Mucosa of descending colon (tissue), 3 donors: ENCODE measurements at regions not wholly inside any gene's neighbourhood (a gene's known extent, or its start where the extent isn't known, plus 50 kb on each side); places are given as distances from the start of the nearest gene placed in this dataset.

Experiments
- ATAC-seq: fragments of 200-7000 bp; cut with Tn5 transposase; one replicate; pipeline ENCODE4 v1.9.1; 2020; ENCODE audit warnings: mild to moderate bottlenecking, moderate library complexity
- DNase-seq, 3 donors: peaks; one replicate each; pipeline ENCODE4 v3.0.0-alpha.2; 2020
- H3K36me3 ChIP-seq: fragments of 200-600 bp; one replicate; pipeline ENCODE4 v1.8.0; 2021; ENCODE audit warnings: low read depth, mild to moderate bottlenecking
- H3K4me1 ChIP-seq: fragments of 200-600 bp; one replicate; pipeline ENCODE4 v1.8.0; 2021; ENCODE audit warnings: low read depth, mild to moderate bottlenecking
- H3K4me3 ChIP-seq: fragments of 200-600 bp; one replicate; pipeline ENCODE4 v1.8.0; 2021; ENCODE audit warnings: mild to moderate bottlenecking
- H3K9me3 ChIP-seq: fragments of 200-600 bp; one replicate; pipeline ENCODE4 v1.8.0; 2021; ENCODE audit warnings: mild to moderate bottlenecking
- intact Hi-C, 2 donors: fragments of 100-400 bp; cut with DNase I in 1 of 2; cut with micrococcal nuclease in 1 of 2; formaldehyde crosslinking; loops; one replicate each; pipeline versions ENCODE4 v1.11.0 to v1.11.1; 2022; cut with DNase I, micrococcal nuclease
- TF ChIP-seq, protein P1 (sequence below): fragments of 200-600 bp; IDR thresholded peaks from one replicate; pipeline ENCODE4 v1.8.0; 2022; ENCODE audit warnings: antibody characterized with exemption, mild to moderate bottlenecking
- donor health status: DM: no; HTN: no; CAD: no; lungs with moderate emphysema.
- donor health status: DM: no; HTN: no; CAD: no.
- donor health status: DM: no; HTN: yes; CAD: no.

DNA sequence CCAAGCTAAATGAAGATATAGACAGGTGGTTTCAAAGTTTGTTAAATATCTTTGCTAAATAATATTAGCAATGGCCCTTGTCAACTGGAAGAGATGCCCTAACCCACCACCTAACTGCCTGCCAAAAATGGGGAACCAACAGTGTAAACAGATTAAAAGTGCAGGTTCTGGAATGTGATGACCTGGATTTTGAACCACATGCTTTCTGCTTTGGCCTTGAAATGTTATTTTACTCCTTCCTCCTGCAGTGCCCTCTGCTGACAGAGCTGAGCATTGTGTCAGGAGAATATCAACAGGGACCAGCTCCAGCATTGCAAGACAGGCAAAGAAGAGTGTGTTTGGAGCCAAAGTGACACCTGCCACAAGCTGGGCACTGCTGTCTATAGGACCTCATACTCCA is 226.6 kb downstream of the MYLK4 start:
- intact Hi-C loops = no loop called here
- Histone ChIP-seq H3K4me3 (no peak overlapping the region), H3K36me3 (no peaks in the 10 kb centered on the region), H3K4me1 (no peaks in the 10 kb centered on the region), H3K9me3 (peaks cover 18% of the 10 kb centered on the region)
- TF ChIP-seq, protein P1, sequence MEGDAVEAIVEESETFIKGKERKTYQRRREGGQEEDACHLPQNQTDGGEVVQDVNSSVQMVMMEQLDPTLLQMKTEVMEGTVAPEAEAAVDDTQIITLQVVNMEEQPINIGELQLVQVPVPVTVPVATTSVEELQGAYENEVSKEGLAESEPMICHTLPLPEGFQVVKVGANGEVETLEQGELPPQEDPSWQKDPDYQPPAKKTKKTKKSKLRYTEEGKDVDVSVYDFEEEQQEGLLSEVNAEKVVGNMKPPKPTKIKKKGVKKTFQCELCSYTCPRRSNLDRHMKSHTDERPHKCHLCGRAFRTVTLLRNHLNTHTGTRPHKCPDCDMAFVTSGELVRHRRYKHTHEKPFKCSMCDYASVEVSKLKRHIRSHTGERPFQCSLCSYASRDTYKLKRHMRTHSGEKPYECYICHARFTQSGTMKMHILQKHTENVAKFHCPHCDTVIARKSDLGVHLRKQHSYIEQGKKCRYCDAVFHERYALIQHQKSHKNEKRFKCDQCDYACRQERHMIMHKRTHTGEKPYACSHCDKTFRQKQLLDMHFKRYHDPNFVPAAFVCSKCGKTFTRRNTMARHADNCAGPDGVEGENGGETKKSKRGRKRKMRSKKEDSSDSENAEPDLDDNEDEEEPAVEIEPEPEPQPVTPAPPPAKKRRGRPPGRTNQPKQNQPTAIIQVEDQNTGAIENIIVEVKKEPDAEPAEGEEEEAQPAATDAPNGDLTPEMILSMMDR = no peak
- DNase-seq (no peak), ATAC-seq (peak; percentile 52)

DNA sequence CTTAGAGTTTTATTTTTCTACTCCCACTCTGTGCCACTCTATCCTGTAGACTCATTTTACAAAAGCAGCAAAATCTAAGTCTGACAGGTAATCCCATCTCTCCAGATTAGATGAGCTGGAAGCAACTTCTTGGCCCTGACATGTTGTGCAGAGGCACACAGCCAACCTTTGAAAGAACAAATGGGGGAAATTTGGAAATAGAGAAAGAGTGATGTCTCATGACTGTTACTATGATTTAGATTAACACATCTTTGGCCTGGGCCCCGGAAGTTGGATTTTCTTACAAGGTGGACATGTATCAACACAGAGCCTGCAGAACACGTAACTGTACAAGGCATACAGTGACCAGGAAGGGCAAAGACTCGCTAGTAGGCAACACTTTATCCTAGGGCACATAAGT is 227.7 kb downstream of the MYLK4 start:
- Histone ChIP-seq H3K4me3 (no peak overlapping the region), H3K4me1 (no peaks in the 10 kb centered on the region), H3K9me3 (peaks cover 19% of the 10 kb centered on the region), H3K36me3 (no peaks in the 10 kb centered on the region)
- intact Hi-C loops = no loop called here
- TF ChIP-seq, protein P1 = no peak
- no peak for DNase-seq
- no peak for ATAC-seq

DNA sequence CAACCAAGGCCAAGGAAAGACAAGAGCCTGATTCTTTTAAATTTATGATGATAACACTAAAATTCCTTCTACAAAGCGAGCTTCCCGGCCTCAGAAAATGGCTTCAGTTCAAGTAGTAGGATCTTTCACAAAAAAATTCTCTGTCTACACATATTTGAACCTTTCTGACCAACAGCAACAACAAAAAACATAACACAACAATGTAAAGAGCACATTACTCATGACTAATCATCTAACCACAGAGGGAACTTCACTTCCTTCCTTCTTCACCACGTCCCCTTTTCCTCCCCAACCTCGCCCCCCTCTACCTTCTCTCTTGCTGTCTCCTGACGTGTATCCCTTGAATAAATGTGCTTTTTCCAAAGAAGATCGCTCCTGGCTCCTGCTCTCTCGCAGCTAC is 228.2 kb downstream of the MYLK4 start:
- DNase-seq (no peak), ATAC-seq (no peak)
- TF ChIP-seq, protein P1 = no peak
- Histone ChIP-seq H3K4me3 (no peak overlapping the region), H3K9me3 (peaks cover 19% of the 10 kb centered on the region), H3K36me3 (no peaks in the 10 kb centered on the region), H3K4me1 (no peaks in the 10 kb centered on the region)
- intact Hi-C loops = no loop called here

DNA sequence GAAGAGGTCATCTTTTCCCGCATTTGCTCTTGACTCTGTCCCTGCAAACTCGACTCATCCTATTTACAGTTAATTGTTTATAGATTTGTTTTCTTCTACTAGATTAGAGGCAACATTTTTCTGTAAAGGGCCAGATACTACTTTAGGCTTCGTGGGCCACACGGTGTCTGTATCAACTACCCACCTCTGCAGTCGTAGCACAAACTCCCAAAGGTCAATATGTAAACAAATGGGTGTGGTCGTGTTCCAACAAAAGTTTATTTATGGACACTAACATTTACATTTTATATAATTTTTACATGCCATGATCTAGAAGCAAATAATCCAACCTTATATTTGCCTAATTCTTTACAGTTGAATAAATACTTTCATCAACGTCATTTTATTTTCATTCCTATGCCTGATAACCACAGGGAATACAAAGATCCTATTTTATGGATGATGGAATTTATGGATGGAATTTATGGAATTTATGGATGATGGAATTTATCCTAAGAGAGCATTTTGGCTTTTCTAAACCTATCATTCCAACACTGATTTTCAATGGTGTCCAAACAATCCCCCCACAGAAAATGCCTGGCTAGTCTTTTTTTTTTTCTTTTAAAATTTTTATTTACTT is 232.8 kb downstream of the MYLK4 start:
- no peaks in the 10 kb centered on the region for H3K36me3 ChIP-seq
- no peak overlapping the region for H3K4me3 ChIP-seq
- H3K4me1 ChIP-seq = peaks cover 9% of the 10 kb centered on the region
- intact Hi-C loops = no loop called here
- DNase-seq = no peak
- ATAC-seq = no peak
- peaks cover 13% of the 10 kb centered on the region for H3K9me3 ChIP-seq
- TF ChIP-seq, protein P1 = no peak

DNA sequence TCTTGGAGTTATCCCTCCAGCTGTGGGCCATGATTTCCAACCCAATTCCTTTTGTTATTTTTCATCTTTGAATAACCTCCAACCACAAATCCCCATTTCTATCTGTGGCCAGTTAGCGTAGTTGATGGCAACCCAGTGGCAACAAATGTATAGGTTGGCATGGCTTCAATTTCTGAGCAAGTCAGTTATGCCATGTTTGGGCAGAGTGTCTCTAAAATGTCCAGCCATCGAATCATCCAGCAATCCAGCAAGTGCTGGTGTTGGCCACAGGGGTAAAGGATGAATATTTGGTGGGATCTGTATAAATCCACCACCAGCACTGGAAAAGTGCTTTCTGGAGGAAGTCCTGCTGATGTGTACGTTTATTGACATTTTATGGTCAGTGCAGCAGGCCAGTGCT is 233.3 kb downstream of the MYLK4 start:
- TF ChIP-seq, protein P1 = no peak
- Histone ChIP-seq H3K4me3 (no peak overlapping the region), H3K4me1 (peaks cover 9% of the 10 kb centered on the region), H3K9me3 (peaks cover 13% of the 10 kb centered on the region), H3K36me3 (no peaks in the 10 kb centered on the region)
- DNase-seq (no peak), ATAC-seq (no peak)
- intact Hi-C loops = no loop called here

DNA sequence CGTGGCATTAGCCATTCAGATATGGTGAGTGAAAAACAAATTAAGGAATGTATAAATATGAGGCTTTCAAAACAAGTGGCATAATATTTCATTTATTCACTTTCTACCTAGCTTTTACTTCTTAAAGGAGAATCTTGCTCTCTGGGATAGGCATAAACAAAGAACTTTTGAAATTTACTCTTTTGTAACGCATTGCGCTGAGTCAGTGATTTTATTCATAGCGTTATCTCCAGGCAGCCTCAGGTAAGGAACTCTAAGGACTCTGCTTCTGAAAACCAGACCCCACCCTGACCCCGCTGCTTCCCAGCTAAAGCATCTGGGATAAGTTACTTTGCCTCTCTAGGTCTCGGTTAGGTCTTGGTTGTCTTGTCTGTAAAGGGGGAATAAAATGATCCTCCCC is 234.7 kb downstream of the MYLK4 start:
- ATAC-seq (no peak), DNase-seq (no peak)
- intact Hi-C loops = no loop called here
- TF ChIP-seq, protein P1 = no peak
- Histone ChIP-seq H3K4me3 (no peak overlapping the region), H3K4me1 (peaks cover 9% of the 10 kb centered on the region), H3K9me3 (peaks cover 13% of the 10 kb centered on the region), H3K36me3 (no peaks in the 10 kb centered on the region)
